GM19025 (cell line): ENCODE measurements at regions not wholly inside any gene's neighbourhood (a gene's known extent, or its start where the extent isn't known, plus 50 kb on each side); places are given as distances from the start of the nearest gene placed in this dataset.
"Not testable (repeated sequence)": the region's sequence is repeated elsewhere in the genome, so short reads cannot be mapped to it uniquely, and the experiment has no call there.

Source experiments
- ATAC-seq: cut with Tn5 transposase; IDR thresholded peaks from one replicate; pipeline ENCODE4 v1.9.1; 2021; ENCODE audit warnings: mild to moderate bottlenecking, low read depth, moderate library complexity; ENCODE audit not compliant: unreplicated experiment

- no peak for ATAC-seq
These were observed 292.9 kb downstream of the PLPP3 start for GRCh38 chr1:56286506-56286905.

- no peak for ATAC-seq
These were observed 293.6 kb downstream of the PLPP3 start for GRCh38 chr1:56285554-56286402.

- no peak for ATAC-seq
These were observed 294.4 kb downstream of the PLPP3 start for GRCh38 chr1:56284928-56285327.

- no peak for ATAC-seq
These were observed 301.3 kb downstream of the PLPP3 start for GRCh38 chr1:56278061-56278460.

- no peak for ATAC-seq
These were observed 310.7 kb downstream of the PLPP3 start for GRCh38 chr1:56268519-56269140.

- no peak for ATAC-seq
These were observed 311.8 kb downstream of the PLPP3 start for GRCh38 chr1:56267611-56268010.

- ATAC-seq, result no peak
These were observed 313.0 kb downstream of the PLPP3 start for GRCh38 chr1:56266359-56266758.

- no peak for ATAC-seq
These were observed 314.1 kb downstream of the PLPP3 start for GRCh38 chr1:56265216-56265615.

GRCh38 chr1:56263908-56264307 is 315.5 kb downstream of the PLPP3 start:
- no peak for ATAC-seq

GRCh38 chr1:56258371-56258770 is 321.0 kb downstream of the PLPP3 start:
- no peak for ATAC-seq

- ATAC-seq, result no peak
These were observed 321.6 kb downstream of the PLPP3 start for GRCh38 chr1:56257726-56258125.

GRCh38 chr1:56256153-56257000 is 323.0 kb downstream of the PLPP3 start:
- no peak for ATAC-seq

GRCh38 chr1:56255516-56256152 is 323.7 kb downstream of the PLPP3 start:
- ATAC-seq, result no peak

- no peak for ATAC-seq
These were observed 325.2 kb downstream of the PLPP3 start for GRCh38 chr1:56254130-56254529.

- ATAC-seq, result no peak
These were observed 328.6 kb downstream of the PLPP3 start for GRCh38 chr1:56250809-56251208.

- no peak for ATAC-seq
These were observed 330.1 kb downstream of the PLPP3 start for GRCh38 chr1:56249234-56249633.

GRCh38 chr1:56248138-56248537 is 331.2 kb downstream of the PLPP3 start:
- no peak for ATAC-seq

- not testable (repeated sequence) for ATAC-seq
These were observed 332.6 kb downstream of the PLPP3 start for GRCh38 chr1:56246726-56247125.

- ATAC-seq, result no peak
These were observed 339.0 kb downstream of the PLPP3 start for GRCh38 chr1:56240400-56240799.

GRCh38 chr1:56237491-56238064 is 341.8 kb downstream of the PLPP3 start:
- no peak for ATAC-seq
